ENCODE measurements at regions not wholly inside any gene's neighbourhood (a gene's known extent, or its start where the extent isn't known, plus 50 kb on each side); places are given as distances from the start of the nearest gene placed in this dataset. TPM values are rescaled to one million over a fixed set of nuclear protein-coding genes. Genes with fewer than 3 reads are reported as not detected.

GRCh38 chr3:96760956-96761355 is 53.4 kb upstream of the EPHA6 start:
- peaks cover 30% of the 10 kb centered on the region for H3K4me1 ChIP-seq
- H3K4me3 Mint-ChIP-seq (ENCODE audit: unreplicated experiment): no peak overlapping the region
- no peaks in the 10 kb centered on the region for H3K9me3 ChIP-seq
- POLR2A ChIA-PET: no interaction called here
- no peaks in the 10 kb centered on the region for H3K27me3 Mint-ChIP-seq (ENCODE audit: insufficient read depth, unreplicated experiment)
- no peak for TF ChIP-seq CTCF (IDR thresholded peaks at IDR 0.05; ENCODE audit: insufficient read depth in 1 of 2, low read depth in 1 of 2, low read length in 1 of 2, severe bottlenecking in 1 of 2, unreplicated experiment in 1 of 2)
- CTCF ChIA-PET: interaction anchor here (0.6 kb wide), 1 partner anchor 420 kb away, joined by 4 read pairs; no protein-coding TSS in a partner anchor
- peaks cover 11% of the 10 kb centered on the region for H3K4me1 Mint-ChIP-seq (ENCODE audit: low read depth, unreplicated experiment)
- H3K27ac Mint-ChIP-seq (ENCODE audit: unreplicated experiment): no peak overlapping the region
- no peaks in the 10 kb centered on the region for H3K27me3 ChIP-seq (replicated peaks; ENCODE audit: control insufficient read depth, insufficient read depth, low read length)
- no TSS peak for BruUV-seq (replicated peaks)
- H3K4me3 ChIP-seq (ENCODE audit: low read depth, low read length): no peak overlapping the region
- peaks cover 51% of the 10 kb centered on the region for H3K9me3 Mint-ChIP-seq (ENCODE audit: unreplicated experiment)
- peaks cover 6% of the 10 kb centered on the region for H3K36me3 Mint-ChIP-seq (ENCODE audit: insufficient read depth, unreplicated experiment)
- intact Hi-C loops (cut with micrococcal nuclease; ENCODE audit: unreplicated experiment): no loop called here
- DNase-seq: no peak
- H3K36me3 ChIP-seq (ENCODE audit: control insufficient read depth, insufficient read depth, low read length): no peaks in the 10 kb centered on the region

Small RNA genes lying in the stretch of these regions (microRNA-seq; reads per million reads assigned to microRNA genes)
- not detected for gene MIR8060

All from Caco-2 (cell line).